ENCODE measurements at regions not wholly inside any gene's neighbourhood (a gene's known extent, or its start where the extent isn't known, plus 50 kb on each side); places are given as distances from the start of the nearest gene placed in this dataset.

DNA sequence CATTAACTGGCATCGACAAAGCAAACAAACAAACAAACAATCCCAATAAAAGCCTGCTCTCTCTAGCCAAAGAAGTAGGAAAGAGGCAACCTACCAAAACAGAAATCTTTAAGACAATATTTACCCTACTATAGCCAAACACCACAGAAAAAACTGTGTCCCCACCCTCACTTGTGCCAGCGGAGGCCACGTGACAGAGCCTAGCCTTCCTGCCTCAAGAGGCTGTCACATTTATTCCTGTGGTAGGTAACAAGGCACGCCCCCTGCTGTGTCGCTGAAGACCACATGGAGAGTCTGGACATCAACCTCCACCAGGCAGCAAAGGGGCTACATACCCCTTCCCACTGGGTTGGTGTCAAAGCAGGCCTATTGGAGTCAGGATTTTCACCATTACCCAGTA lies 148.1 kb downstream of the LMNTD1 start:
- TF ChIP-seq FOXA1 (IDR thresholded peaks at IDR 0.05) (no peak), SP1 (IDR thresholded peaks at IDR 0.05) (no peak), L3MBTL2 (conservative IDR thresholded peaks at IDR 0.05) (no peak), ELF4 (IDR thresholded peaks at IDR 0.05) (no peak), BHLHE40 (IDR thresholded peaks at IDR 0.05; ENCODE audit: borderline replicate concordance) (no peak), FOXM1 (IDR thresholded peaks at IDR 0.05; ENCODE audit: borderline replicate concordance) (no peak), NFRKB (IDR thresholded peaks at IDR 0.05) (no peak), LEF1 (IDR thresholded peaks at IDR 0.05; ENCODE audit: borderline replicate concordance) (no peak), FOXK2 (IDR thresholded peaks at IDR 0.05) (no peak), CTBP1 (IDR thresholded peaks at IDR 0.05; ENCODE audit: borderline replicate concordance) (no peak), SUZ12 (IDR thresholded peaks at IDR 0.05) (no peak), TARDBP (IDR thresholded peaks at IDR 0.05) (no peak)
